Activated CD8-positive, alpha-beta memory T cell treated with anti-CD3 and anti-CD28 coated beads for 1 hour (primary cell): ENCODE measurements at regions not wholly inside any gene's neighbourhood (a gene's known extent, or its start where the extent isn't known, plus 50 kb on each side); places are given as distances from the start of the nearest gene placed in this dataset.

Source experiments
- DNase-seq, 2 donors: peaks; one replicate each; pipeline ENCODE4 v3.0.0-alpha.2; 2020; ENCODE audit warnings: low read depth in 1 of 2; ENCODE audit errors: extremely low read depth in 1 of 2

DNA sequence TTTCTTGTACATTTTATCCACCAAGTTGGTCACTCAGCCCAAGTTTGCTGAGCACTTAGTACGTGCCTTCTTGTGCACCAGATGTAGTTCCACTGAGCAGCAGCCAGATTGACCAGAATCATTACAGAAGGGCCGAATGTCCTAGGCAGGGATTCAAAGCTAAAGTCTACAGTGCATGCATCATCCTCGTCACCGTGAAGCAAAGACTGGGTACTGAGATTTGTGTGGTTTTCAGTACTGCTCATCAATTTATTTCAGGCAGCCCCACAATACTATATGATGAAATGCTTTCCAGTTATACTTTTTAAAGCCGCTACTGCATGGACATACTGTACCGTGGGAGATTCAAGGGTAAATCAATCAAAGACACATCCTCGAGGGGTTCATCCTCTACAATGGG lies 227.0 kb downstream of the ARRDC4 start:
- no peak for DNase-seq

GRCh38 chr15:98190914-98191313 lies 230.4 kb downstream of the ARRDC4 start:
- DNase-seq = no peak

GRCh38 chr15:98195796-98196195 lies 235.3 kb downstream of the ARRDC4 start:
- DNase-seq = no peak

DNA sequence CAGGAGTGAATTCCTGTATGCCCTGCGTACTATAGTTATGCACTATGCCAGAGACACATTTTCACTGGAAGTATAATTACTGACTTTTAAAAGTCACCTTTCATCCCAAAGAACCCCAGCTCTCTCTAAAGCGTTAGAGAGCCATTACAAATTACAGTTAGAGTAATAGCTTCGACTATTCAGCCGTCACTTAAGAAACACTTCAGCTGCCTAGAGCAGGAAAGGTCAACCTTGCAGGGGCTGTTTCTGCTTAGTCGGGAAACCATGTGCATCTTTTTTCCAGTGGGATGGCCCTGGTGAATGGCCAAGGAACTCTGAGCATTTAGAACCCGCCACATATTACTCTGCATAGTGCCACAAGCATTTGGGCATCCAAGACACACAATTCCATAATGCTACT lies 235.9 kb downstream of the ARRDC4 start:
- no peak for DNase-seq

DNA sequence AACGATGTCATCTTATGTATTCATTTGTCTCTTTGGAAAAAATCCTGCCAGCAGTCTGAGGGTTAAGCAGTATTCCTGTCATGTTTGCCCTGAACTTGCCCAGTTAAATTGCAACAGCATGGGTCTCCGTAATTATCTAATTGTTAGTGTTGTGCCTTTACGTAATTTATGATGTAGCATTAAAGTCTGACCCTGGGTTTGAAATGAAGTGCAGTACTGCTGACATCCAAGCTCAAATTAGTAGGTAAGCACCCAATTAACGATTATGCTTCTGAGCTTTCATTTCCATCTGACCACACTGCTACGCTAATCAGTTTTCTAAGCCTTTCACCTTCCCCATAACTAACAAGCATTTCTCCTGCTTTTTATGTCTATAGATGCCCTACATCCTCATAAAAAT lies 241.8 kb downstream of the ARRDC4 start:
- DNase-seq = no peak

DNA sequence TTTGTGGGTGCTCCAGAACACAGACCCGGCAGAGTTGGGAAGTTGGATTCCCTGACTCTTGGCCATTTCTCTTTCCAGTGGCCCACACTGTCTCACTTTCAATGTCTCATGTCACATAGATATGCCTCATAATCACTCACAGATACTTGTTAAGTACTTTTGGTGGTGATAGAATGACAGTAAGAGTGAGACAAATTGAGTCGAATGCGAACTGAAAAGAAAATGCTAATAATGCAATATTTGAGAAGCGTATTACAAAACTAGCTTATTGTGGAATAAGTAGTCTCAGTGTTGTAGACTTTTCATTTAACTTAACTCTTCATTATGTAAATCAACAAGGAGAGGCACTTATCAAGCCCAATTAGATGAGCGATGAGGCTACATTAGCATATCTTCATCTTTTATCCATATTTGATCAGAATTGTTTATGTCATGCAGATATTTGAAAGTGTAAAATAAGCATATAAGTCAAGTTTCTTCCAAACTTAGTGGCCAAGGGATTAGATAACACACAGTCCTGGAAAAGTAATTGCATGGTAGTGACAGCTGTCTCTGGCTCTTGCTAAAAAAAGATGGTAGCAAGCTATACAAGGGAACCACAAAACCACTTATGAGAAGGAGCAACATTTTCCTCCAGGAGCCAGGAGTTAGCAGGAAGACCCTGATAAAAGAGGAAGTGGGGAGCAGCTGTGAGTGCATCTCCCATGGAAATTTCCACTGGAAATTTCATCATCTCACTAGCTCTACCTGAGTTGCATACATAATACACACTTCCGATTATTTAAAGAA lies 243.6 kb downstream of the ARRDC4 start:
- DNase-seq = no peak

GRCh38 chr15:98207928-98208327 lies 247.4 kb downstream of the ARRDC4 start:
- DNase-seq = no peak

DNA sequence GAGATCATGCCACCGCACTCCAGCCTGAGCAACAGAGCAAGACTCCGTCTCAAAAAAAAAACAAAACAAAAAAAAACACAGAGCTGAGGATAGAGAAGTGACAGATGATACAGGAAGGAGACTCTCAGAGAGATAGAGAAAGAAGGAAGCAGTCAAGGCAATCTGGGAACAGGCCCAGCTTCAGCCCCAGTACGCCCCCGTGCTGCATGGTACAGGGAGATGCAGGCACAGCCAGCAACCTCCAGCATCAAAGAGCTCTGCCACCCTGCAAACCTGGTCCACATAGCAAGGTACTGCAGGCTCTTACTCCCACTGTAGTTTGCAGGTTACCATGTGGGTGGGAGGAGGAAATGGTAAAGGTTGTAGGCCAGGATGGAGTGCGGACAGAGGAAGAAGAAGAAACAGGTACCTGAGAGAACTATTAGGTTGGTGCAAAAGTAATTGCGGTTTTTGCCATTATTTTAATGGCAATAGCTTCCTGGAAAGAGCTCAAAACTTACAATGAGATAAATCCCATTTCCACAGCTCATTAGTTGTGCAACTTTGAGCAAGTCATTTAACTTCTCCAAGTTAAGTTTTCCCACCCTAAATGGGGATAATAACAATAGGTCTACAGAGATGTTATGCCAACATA lies 253.0 kb downstream of the ARRDC4 start:
- no peak for DNase-seq

GRCh38 chr15:98216166-98216565 lies 255.7 kb downstream of the ARRDC4 start:
- DNase-seq = no peak

GRCh38 chr15:98217356-98217755 lies 256.9 kb downstream of the ARRDC4 start:
- DNase-seq = no peak

GRCh38 chr15:98221144-98221543 lies 260.6 kb downstream of the ARRDC4 start:
- no peak for DNase-seq

GRCh38 chr15:98221577-98221976 lies 261.1 kb downstream of the ARRDC4 start:
- no peak for DNase-seq

DNA sequence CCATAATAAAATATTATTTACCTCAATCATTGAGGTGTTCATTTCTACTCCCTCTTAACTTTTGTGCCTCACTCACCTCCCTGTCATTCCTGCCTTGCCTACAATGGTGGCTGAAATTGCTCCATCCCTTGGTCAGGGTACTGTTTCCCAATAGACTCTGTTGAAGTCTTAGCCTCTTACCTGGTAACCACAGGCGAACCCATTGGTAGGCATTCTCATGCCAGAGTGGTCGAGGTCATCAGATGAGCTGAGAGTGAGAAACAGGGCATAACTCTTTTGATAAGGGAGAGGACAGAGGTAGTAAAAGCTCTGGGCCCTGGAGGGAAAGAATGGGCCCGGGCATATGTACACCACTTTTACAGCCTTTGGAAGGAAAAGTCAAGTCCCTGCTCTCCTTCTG lies 265.6 kb downstream of the ARRDC4 start:
- DNase-seq = no peak

DNA sequence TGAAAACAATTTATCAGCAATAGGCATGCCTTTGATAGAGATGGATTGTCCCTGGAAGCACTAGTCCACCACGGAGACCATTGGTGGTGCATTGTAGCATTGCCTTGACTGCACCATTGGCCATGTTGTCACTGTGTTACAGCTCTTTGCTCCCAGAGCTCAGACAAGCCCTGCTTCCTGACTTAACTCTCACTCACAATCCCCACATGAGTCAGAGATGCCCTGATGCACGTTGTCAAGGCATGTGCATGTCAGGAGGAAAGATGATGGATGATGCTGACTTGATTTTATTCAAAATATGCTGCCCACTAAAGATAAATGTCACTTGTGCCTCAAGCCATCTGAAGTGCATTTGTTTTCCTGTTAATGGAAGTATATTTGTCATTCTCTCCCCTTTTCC lies 266.1 kb downstream of the ARRDC4 start:
- DNase-seq = no peak

- no peak for DNase-seq
Observed at GRCh38 chr15:98228846-98229245, 268.3 kb downstream of the ARRDC4 start.

DNA sequence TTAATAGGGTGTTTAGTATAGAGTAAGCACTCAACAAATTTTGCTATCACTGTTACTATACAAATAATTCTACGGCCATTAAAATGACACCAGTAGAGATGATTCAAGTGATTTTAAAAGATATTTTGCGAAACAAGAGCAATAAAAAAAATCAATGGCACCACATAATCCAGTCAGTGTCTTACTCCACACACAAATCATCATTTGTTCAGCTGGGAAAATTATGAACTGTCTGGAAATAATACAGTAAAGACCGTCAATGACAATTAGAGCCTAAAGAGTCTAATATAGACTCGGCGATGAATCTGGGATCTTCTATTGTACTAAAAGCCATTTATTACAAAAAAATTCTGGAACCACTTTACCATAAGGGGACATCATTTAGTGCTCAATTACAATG lies 270.5 kb downstream of the ARRDC4 start:
- no peak for DNase-seq

- no peak for DNase-seq
Observed at GRCh38 chr15:98231696-98232440, 271.4 kb downstream of the ARRDC4 start.

- DNase-seq = no peak
Observed at GRCh38 chr15:98232761-98233160, 272.3 kb downstream of the ARRDC4 start.

DNA sequence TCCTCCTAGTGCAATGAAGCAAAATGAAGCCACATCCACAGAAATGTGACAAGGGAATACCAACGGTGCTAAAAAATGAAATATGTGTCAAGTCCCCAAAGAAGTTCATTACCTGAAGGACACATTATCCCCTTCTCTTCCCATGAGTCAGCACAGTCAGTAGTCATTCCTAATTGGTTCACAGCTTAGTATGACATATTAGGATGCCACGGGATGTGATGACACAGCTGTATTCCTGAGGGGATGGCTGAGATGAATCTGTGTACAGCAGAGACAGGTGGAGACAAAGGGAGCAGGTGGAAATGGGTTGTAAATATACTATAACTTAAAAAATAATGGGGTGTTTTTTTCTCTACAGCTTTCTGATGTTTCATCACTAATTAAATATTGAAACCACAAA lies 273.4 kb downstream of the ARRDC4 start:
- no peak for DNase-seq

- no peak for DNase-seq
Observed at GRCh38 chr15:98240303-98240702, 279.8 kb downstream of the ARRDC4 start.

- no peak for DNase-seq
Observed at GRCh38 chr15:98241032-98241554, 280.6 kb downstream of the ARRDC4 start.

DNA sequence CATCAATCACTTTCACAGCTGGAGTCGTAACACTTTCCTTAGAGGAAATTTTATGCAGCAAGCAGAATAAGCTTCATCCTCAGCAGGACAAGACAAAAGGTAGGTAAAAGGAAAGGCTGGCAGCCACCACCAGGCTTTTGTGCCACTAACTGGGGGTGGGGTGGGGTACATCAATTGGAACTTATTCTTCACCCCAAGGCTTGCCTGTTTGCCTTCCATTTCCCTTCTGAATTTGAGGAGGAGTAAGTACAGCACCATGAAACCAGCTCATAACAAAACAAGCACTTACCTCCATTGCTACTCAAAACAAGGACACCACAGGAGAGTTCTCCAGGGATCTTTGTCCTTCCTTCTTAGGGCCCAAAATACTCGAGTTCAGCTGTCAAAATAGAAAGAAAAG lies 296.8 kb downstream of the ARRDC4 start:
- no peak for DNase-seq
